ENCODE measurements at regions not wholly inside any gene's neighbourhood (a gene's known extent, or its start where the extent isn't known, plus 50 kb on each side); places are given as distances from the start of the nearest gene placed in this dataset.

- TF ChIP-seq CTCF (IDR thresholded peaks at IDR 0.05 in 2 of 3, conservative IDR thresholded peaks at IDR 0.05 in 1 of 3; ENCODE audit: borderline replicate concordance in 1 of 3, insufficient read depth in 1 of 3, low read depth in 2 of 3, low read length in 2 of 3) (no peak), MAX (IDR thresholded peaks at IDR 0.05) (no peak), POLR2AphosphoS5 (IDR thresholded peaks at IDR 0.05; ENCODE audit: low read depth, low read length) (no peak), SP1 (IDR thresholded peaks at IDR 0.05; ENCODE audit: low read depth) (no peak), RAD21 (IDR thresholded peaks at IDR 0.05; ENCODE audit: low read depth) (no peak), SIN3A (IDR thresholded peaks at IDR 0.05; ENCODE audit: low read depth) (no peak), ZNF274 (IDR thresholded peaks at IDR 0.05; ENCODE audit: low read depth, low read length) (no peak), POLR2A (IDR thresholded peaks at IDR 0.05; ENCODE audit: borderline replicate concordance, extremely low read depth, insufficient read depth, insufficient read length) (no peak)
Observed at GRCh38 chr2:12604341-12604740, 112.4 kb upstream of the TRIB2 start.
